Fibroblast of skin of left quadriceps (primary cell): ENCODE measurements at regions not wholly inside any gene's neighbourhood (a gene's known extent, or its start where the extent isn't known, plus 50 kb on each side); places are given as distances from the start of the nearest gene placed in this dataset.
"Not testable (repeated sequence)": the region's sequence is repeated elsewhere in the genome, so short reads cannot be mapped to it uniquely, and the experiment has no call there.

ENCODE experiments used
- DNase-seq, 2 experiments: peaks; one replicate each; pipeline ENCODE4 v3.0.0-alpha.2; 2013; ENCODE audit warnings: low read depth in 2 of 2

GRCh38 chr2:125353542-125353941, 1302.4 kb upstream of the GYPC start:
- DNase-seq, result not testable (repeated sequence)

- DNase-seq, result no peak
Measured at GRCh38 chr2:125364192-125364983, 1291.6 kb upstream of the GYPC start.

GRCh38 chr2:125364984-125365265, 1291.0 kb upstream of the GYPC start:
- DNase-seq, result no peak

GRCh38 chr2:125371867-125372266, 1284.1 kb upstream of the GYPC start:
- no peak for DNase-seq

GRCh38 chr2:125373293-125373692, 1282.7 kb upstream of the GYPC start:
- DNase-seq, result no peak

- DNase-seq, result no peak
Measured at GRCh38 chr2:125386074-125386473, 1269.9 kb upstream of the GYPC start.

GRCh38 chr2:125397535-125398251, 1258.3 kb upstream of the GYPC start:
- no peak for DNase-seq

- DNase-seq, result no peak
Measured at GRCh38 chr2:125398738-125399524, 1257.0 kb upstream of the GYPC start.

- peak; percentile 87 for DNase-seq
Measured at GRCh38 chr2:125405816-125406215, 1250.1 kb upstream of the GYPC start.

GRCh38 chr2:125408874-125409538, 1247.0 kb upstream of the GYPC start:
- DNase-seq, result no peak

GRCh38 chr2:125418483-125418882, 1237.5 kb upstream of the GYPC start:
- no peak for DNase-seq

- not testable (repeated sequence) for DNase-seq
Measured at GRCh38 chr2:125422198-125422770, 1233.7 kb upstream of the GYPC start.

GRCh38 chr2:125424266-125424785, 1231.6 kb upstream of the GYPC start:
- no peak for DNase-seq

- no peak for DNase-seq
Measured at GRCh38 chr2:125427721-125428315, 1228.1 kb upstream of the GYPC start.

- DNase-seq, result no peak
Measured at GRCh38 chr2:125444106-125444505, 1211.9 kb upstream of the GYPC start.

- no peak for DNase-seq
Measured at GRCh38 chr2:125445495-125445894, 1210.5 kb upstream of the GYPC start.

- DNase-seq, result no peak
Measured at GRCh38 chr2:125450092-125450491, 1205.9 kb upstream of the GYPC start.

GRCh38 chr2:125455110-125455509, 1200.8 kb upstream of the GYPC start:
- DNase-seq, result no peak

- DNase-seq, result no peak
Measured at GRCh38 chr2:125456693-125457363, 1199.1 kb upstream of the GYPC start.

- no peak for DNase-seq
Measured at GRCh38 chr2:125471963-125472362, 1184.0 kb upstream of the GYPC start.
